NCI-H2081 treated with DMSO at 0.1 percent for 48 hours (cell line): ENCODE measurements at regions not wholly inside any gene's neighbourhood (a gene's known extent, or its start where the extent isn't known, plus 50 kb on each side); places are given as distances from the start of the nearest gene placed in this dataset.

Source experiments
- DNase-seq: peaks from one replicate; lab custom pipeline; 2025; lab: John Stamatoyannopoulos, UW

GRCh38 chr2:59920307-59920706 lies 633.1 kb downstream of the BCL11A start:
- DNase-seq: no peak

- no peak for DNase-seq
These were observed 633.9 kb downstream of the BCL11A start for GRCh38 chr2:59919579-59919978.

GRCh38 chr2:59912042-59912441 lies 641.4 kb downstream of the BCL11A start:
- DNase-seq: no peak

- no peak for DNase-seq
These were observed 643.3 kb downstream of the BCL11A start for GRCh38 chr2:59910166-59910565.

- DNase-seq: no peak
These were observed 644.3 kb downstream of the BCL11A start for GRCh38 chr2:59909147-59909546.

GRCh38 chr2:59905731-59906130 lies 647.7 kb downstream of the BCL11A start:
- no peak for DNase-seq

- DNase-seq: no peak
These were observed 649.4 kb downstream of the BCL11A start for GRCh38 chr2:59903994-59904544.

GRCh38 chr2:59900728-59901452 lies 652.6 kb downstream of the BCL11A start:
- DNase-seq: no peak

GRCh38 chr2:59899692-59900091 lies 653.8 kb downstream of the BCL11A start:
- DNase-seq: no peak

GRCh38 chr2:59896499-59897245 lies 656.8 kb downstream of the BCL11A start:
- DNase-seq: no peak

GRCh38 chr2:59893612-59894011 lies 659.8 kb downstream of the BCL11A start:
- DNase-seq: no peak

- DNase-seq: peak; percentile 89
These were observed 661.1 kb downstream of the BCL11A start for GRCh38 chr2:59892398-59892797.

- no peak for DNase-seq
These were observed 664.1 kb downstream of the BCL11A start for GRCh38 chr2:59889305-59889704.

- DNase-seq: no peak
These were observed 664.7 kb downstream of the BCL11A start for GRCh38 chr2:59888706-59889105.

GRCh38 chr2:59888015-59888414 lies 665.4 kb downstream of the BCL11A start:
- peak; percentile 16 for DNase-seq

- DNase-seq: no peak
These were observed 666.1 kb downstream of the BCL11A start for GRCh38 chr2:59887366-59887765.

- no peak for DNase-seq
These were observed 666.7 kb downstream of the BCL11A start for GRCh38 chr2:59886759-59887158.

GRCh38 chr2:59885541-59885940 lies 667.9 kb downstream of the BCL11A start:
- no peak for DNase-seq

- no peak for DNase-seq
These were observed 669.3 kb downstream of the BCL11A start for GRCh38 chr2:59884166-59884565.

- DNase-seq: no peak
These were observed 670.6 kb downstream of the BCL11A start for GRCh38 chr2:59882822-59883221.

GRCh38 chr2:59882279-59882678 lies 671.2 kb downstream of the BCL11A start:
- no peak for DNase-seq

- DNase-seq: no peak
These were observed 672.2 kb downstream of the BCL11A start for GRCh38 chr2:59881218-59881617.

- DNase-seq: no peak
These were observed 673.7 kb downstream of the BCL11A start for GRCh38 chr2:59879700-59880131.
